ENCODE measurements at regions not wholly inside any gene's neighbourhood (a gene's known extent, or its start where the extent isn't known, plus 50 kb on each side); places are given as distances from the start of the nearest gene placed in this dataset.
A peak's percentile ranks its signal among the peaks of the same experiment; 100 is the strongest.

DNA sequence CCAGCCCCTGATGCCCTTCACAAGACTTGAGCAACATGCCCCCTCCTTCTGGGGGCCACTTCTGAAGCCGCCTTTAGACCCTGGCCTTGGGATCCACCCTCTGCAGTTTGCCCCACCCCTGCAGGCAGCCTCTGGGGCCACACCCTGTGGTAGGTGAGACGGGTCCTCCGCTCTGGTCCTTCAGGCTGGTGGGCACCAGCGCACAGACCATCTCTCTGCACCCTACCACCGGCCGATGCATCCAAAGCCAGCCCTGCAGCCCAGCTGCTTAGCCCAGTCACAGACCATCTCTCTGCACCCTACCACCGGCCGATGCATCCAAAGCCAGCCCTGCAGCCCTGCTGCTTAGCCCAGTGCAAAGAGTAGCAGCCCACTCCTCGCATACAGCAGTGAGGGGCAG is 159.3 kb upstream of the ECI2 start:
- WGBS, 2 donors, result 95 to 97% methylated on average over 9 of the region's 9 CpGs
- intact Hi-C loops (cut with DNase I), result no loop called here
- Histone ChIP-seq H3K4me1 (peaks cover 0 to 5% (median 0%) of the 10 kb centered on the region in 9 donors), H3K36me3 (no peaks in the 10 kb centered on the region), H3K27ac (no peak overlapping the region), H3K9me3 (peaks cover 0 to 15% (median 0%) of the 10 kb centered on the region in 11 donors), H3K4me3 (no peak overlapping the region), H3K27me3 (no peaks in the 10 kb centered on the region)
- DNase-seq (no peak), ATAC-seq (peak in 1 of 8 donors; percentile 32)
- TF ChIP-seq, protein P1, sequence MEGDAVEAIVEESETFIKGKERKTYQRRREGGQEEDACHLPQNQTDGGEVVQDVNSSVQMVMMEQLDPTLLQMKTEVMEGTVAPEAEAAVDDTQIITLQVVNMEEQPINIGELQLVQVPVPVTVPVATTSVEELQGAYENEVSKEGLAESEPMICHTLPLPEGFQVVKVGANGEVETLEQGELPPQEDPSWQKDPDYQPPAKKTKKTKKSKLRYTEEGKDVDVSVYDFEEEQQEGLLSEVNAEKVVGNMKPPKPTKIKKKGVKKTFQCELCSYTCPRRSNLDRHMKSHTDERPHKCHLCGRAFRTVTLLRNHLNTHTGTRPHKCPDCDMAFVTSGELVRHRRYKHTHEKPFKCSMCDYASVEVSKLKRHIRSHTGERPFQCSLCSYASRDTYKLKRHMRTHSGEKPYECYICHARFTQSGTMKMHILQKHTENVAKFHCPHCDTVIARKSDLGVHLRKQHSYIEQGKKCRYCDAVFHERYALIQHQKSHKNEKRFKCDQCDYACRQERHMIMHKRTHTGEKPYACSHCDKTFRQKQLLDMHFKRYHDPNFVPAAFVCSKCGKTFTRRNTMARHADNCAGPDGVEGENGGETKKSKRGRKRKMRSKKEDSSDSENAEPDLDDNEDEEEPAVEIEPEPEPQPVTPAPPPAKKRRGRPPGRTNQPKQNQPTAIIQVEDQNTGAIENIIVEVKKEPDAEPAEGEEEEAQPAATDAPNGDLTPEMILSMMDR (IDR thresholded peaks at IDR 0.05), result no peak

DNA sequence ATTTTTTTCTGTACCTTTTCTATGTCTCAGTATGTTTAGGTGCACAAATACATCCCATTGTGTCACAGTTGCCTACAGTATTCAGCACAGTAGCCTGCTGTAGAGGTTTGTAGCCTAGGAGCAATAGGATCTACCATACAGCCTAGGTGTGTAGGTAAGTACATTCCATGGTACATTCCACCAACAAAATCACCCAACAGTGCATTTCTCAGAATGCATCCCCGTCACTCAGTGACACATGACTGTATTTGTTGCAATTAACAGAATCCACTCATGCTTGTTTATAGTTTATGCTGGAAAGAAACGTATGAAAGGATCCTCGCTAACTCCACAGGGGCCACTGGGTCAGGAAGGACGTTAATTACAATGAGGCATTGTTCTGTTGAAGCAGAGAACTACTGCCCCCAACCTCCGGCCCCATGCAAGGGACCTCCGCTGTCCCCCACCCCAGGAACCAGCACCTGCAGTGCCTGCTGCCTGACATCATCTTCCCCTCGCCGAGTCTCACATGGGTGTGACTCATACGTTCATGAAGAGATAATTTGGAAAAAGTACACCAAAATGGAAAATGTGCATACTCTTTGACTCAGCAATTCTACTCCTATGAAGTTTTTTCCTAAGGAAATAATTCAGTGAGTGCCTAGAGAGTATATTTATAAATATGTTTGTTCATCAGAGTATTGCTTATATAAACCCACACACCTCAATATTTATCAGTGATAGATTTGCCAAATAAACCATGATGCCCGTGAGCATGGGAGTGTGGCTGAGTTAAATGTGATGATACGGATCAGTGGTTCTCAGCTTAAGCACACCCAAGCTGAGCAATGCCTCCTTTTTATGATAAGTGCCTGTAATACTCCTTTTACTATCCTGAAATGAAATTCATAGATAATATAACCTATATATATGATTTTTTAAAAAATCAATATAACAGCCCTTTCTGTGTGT is 156.4 kb upstream of the ECI2 start:
- WGBS, 2 donors, result 56 to 63% methylated on average over 11 of the region's 11 CpGs
- intact Hi-C loops (cut with DNase I), result no loop called here

DNA sequence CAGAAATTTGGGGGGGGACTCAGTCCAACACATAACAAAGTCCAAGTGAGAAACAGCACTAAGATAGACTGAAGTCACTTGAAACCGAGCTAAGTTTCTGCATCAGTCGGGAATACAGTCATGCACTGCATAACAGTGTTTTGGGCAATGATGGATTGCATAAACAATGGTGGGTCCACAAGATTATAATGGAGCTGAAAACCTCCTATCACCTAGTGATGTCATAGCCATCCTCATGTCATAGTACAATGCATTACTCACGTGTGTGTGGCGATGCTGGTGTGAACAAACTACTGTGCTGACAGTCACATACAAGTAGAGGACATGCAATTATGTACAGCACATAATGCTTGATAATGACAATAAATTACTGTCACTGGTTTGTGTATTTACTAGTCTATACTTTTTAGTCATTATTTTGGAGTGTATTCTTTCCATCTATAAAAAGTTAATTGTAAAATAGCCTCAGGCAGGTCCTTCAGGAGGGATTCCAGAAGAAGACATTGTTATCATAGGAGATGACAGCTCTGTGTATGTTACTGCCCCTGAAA is 154.5 kb upstream of the ECI2 start:
- 92 to 94% methylated on average over 4 of the region's 4 CpGs for WGBS, 2 donors
- Histone ChIP-seq H3K27me3 (no peaks in the 10 kb centered on the region), H3K4me1 (peaks cover 0 to 15% (median 8%) of the 10 kb centered on the region in 9 donors), H3K9me3 (no peaks in the 10 kb centered on the region), H3K27ac (no peak overlapping the region), H3K4me3 (no peak overlapping the region), H3K36me3 (no peaks in the 10 kb centered on the region)
- TF ChIP-seq, protein P1 (IDR thresholded peaks at IDR 0.05), result no peak
- DNase-seq, result no peak
- intact Hi-C loops (cut with DNase I), result no loop called here
- ATAC-seq, result no peak

More for the DNA sequence above, 156.4 kb upstream of the ECI2 start:
- Histone ChIP-seq H3K27me3 (no peaks in the 10 kb centered on the region), H3K4me3 (no peak overlapping the region), H3K9me3 (no peaks in the 10 kb centered on the region), H3K27ac (no peak overlapping the region), H3K36me3 (no peaks in the 10 kb centered on the region), H3K4me1 (peaks cover 0 to 15% (median 8%) of the 10 kb centered on the region in 9 donors)
- ATAC-seq (peak; percentile 45 to 86 (median 55)), DNase-seq (no peak)
- TF ChIP-seq, protein P1 (IDR thresholded peaks at IDR 0.05), result no peak

DNA sequence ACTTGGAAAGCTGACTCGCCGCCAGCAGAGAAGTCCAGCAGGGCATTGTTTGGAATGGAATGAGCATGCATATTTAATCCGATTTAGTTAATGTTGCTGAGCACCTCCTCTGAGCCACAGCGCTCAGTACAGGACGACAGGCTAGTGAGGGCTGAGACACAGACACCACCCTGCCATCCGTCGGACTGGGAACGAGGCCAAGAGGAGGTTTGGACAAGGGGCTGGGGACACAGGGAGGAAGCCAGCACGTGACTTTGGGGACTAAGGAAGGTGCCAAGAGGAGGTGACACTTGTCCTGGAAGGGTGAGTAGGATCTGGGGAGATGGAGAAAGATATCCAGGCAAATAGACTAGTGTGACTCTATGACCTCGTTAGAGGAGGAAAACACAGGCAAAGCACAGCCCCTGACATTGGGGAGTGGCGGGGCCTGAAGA is 152.5 kb upstream of the ECI2 start:
- peaks cover 0 to 15% (median 8%) of the 10 kb centered on the region in 9 donors for H3K4me1 ChIP-seq
- H3K36me3 ChIP-seq, result no peaks in the 10 kb centered on the region
- H3K27ac ChIP-seq, result no peak overlapping the region
- WGBS, 2 donors, result 23 to 25% methylated on average over 11 of the region's 11 CpGs
- peak in 7 of 8 donors; percentile 29 to 78 (median 67) for ATAC-seq
- H3K27me3 ChIP-seq, result no peaks in the 10 kb centered on the region
- DNase-seq, result peak; percentile 15 to 29
- no peak overlapping the region for H3K4me3 ChIP-seq
- intact Hi-C loops (cut with DNase I), result no loop called here
- TF ChIP-seq, protein P1 (IDR thresholded peaks at IDR 0.05), result no peak
- H3K9me3 ChIP-seq, result no peaks in the 10 kb centered on the region

Data from heart right ventricle (tissue), 16 donors.